ENCODE measurements at regions not wholly inside any gene's neighbourhood (a gene's known extent, or its start where the extent isn't known, plus 50 kb on each side); places are given as distances from the start of the nearest gene placed in this dataset.

GRCh38 chr4:111016416-111016815 is 393.5 kb upstream of the PITX2 start:
- TF ChIP-seq, protein P1, sequence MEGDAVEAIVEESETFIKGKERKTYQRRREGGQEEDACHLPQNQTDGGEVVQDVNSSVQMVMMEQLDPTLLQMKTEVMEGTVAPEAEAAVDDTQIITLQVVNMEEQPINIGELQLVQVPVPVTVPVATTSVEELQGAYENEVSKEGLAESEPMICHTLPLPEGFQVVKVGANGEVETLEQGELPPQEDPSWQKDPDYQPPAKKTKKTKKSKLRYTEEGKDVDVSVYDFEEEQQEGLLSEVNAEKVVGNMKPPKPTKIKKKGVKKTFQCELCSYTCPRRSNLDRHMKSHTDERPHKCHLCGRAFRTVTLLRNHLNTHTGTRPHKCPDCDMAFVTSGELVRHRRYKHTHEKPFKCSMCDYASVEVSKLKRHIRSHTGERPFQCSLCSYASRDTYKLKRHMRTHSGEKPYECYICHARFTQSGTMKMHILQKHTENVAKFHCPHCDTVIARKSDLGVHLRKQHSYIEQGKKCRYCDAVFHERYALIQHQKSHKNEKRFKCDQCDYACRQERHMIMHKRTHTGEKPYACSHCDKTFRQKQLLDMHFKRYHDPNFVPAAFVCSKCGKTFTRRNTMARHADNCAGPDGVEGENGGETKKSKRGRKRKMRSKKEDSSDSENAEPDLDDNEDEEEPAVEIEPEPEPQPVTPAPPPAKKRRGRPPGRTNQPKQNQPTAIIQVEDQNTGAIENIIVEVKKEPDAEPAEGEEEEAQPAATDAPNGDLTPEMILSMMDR (IDR thresholded peaks at IDR 0.05 in 4 of 5, conservative IDR thresholded peaks at IDR 0.05 in 1 of 5), result no peak
- no peak for TF ChIP-seq POLR2A (IDR thresholded peaks at IDR 0.05)
